ENCODE measurements at regions not wholly inside any gene's neighbourhood (a gene's known extent, or its start where the extent isn't known, plus 50 kb on each side); places are given as distances from the start of the nearest gene placed in this dataset.

- H3K9me3 Mint-ChIP-seq: no peaks in the 10 kb centered on the region
- H3K4me3 Mint-ChIP-seq: no peak overlapping the region
- H3K36me3 Mint-ChIP-seq: no peaks in the 10 kb centered on the region
- H3K27ac Mint-ChIP-seq: no peak overlapping the region
- no peak for DNase-seq
- no peaks in the 10 kb centered on the region for H3K27me3 Mint-ChIP-seq
- H3K4me1 Mint-ChIP-seq: no peaks in the 10 kb centered on the region
These were observed 643.9 kb downstream of the TBC1D4 start for GRCh38 chr13:74838096-74838495.

GRCh38 chr13:74836628-74837027 is 645.3 kb downstream of the TBC1D4 start:
- no peaks in the 10 kb centered on the region for H3K36me3 Mint-ChIP-seq
- no peaks in the 10 kb centered on the region for H3K9me3 Mint-ChIP-seq
- no peaks in the 10 kb centered on the region for H3K27me3 Mint-ChIP-seq
- no peak for DNase-seq
- H3K4me1 Mint-ChIP-seq: no peaks in the 10 kb centered on the region
- no peak overlapping the region for H3K27ac Mint-ChIP-seq
- H3K4me3 Mint-ChIP-seq: no peak overlapping the region

- no peak overlapping the region for H3K4me3 Mint-ChIP-seq
- no peaks in the 10 kb centered on the region for H3K36me3 Mint-ChIP-seq
These were observed 646.4 kb downstream of the TBC1D4 start for GRCh38 chr13:74835579-74835978.

GRCh38 chr13:74825938-74826246 is 656.1 kb downstream of the TBC1D4 start:
- Mint-ChIP-seq H3K36me3 (no peaks in the 10 kb centered on the region), H3K4me1 (no peaks in the 10 kb centered on the region), H3K27me3 (no peaks in the 10 kb centered on the region), H3K27ac (no peak overlapping the region), H3K9me3 (no peaks in the 10 kb centered on the region), H3K4me3 (no peak overlapping the region)
- no peak for DNase-seq

More at GRCh38 chr13:74835579-74835978, 646.4 kb downstream of the TBC1D4 start:
- H3K27me3 Mint-ChIP-seq: no peaks in the 10 kb centered on the region
- no peak for DNase-seq
- no peaks in the 10 kb centered on the region for H3K9me3 Mint-ChIP-seq
- H3K27ac Mint-ChIP-seq: no peak overlapping the region
- no peaks in the 10 kb centered on the region for H3K4me1 Mint-ChIP-seq

GRCh38 chr13:74825152-74825937 is 656.6 kb downstream of the TBC1D4 start:
- Mint-ChIP-seq H3K4me3 (no peak overlapping the region), H3K4me1 (no peaks in the 10 kb centered on the region), H3K27ac (no peak overlapping the region), H3K36me3 (no peaks in the 10 kb centered on the region), H3K9me3 (no peaks in the 10 kb centered on the region), H3K27me3 (no peaks in the 10 kb centered on the region)
- no peak for DNase-seq

- H3K4me1 Mint-ChIP-seq: no peaks in the 10 kb centered on the region
- no peak for DNase-seq
- no peaks in the 10 kb centered on the region for H3K9me3 Mint-ChIP-seq
- H3K27me3 Mint-ChIP-seq: no peaks in the 10 kb centered on the region
- no peak overlapping the region for H3K27ac Mint-ChIP-seq
- no peaks in the 10 kb centered on the region for H3K36me3 Mint-ChIP-seq
- no peak overlapping the region for H3K4me3 Mint-ChIP-seq
These were observed 661.2 kb downstream of the TBC1D4 start for GRCh38 chr13:74820809-74821208.

- Mint-ChIP-seq H3K9me3 (no peaks in the 10 kb centered on the region), H3K4me3 (no peak overlapping the region), H3K4me1 (no peaks in the 10 kb centered on the region), H3K27ac (no peak overlapping the region), H3K36me3 (no peaks in the 10 kb centered on the region), H3K27me3 (no peaks in the 10 kb centered on the region)
- DNase-seq: no peak
These were observed 662.4 kb downstream of the TBC1D4 start for GRCh38 chr13:74819549-74819948.

- Mint-ChIP-seq H3K27me3 (no peaks in the 10 kb centered on the region), H3K9me3 (peaks cover 1% of the 10 kb centered on the region), H3K27ac (no peak overlapping the region), H3K4me1 (no peaks in the 10 kb centered on the region), H3K4me3 (no peak overlapping the region), H3K36me3 (no peaks in the 10 kb centered on the region)
- no peak for DNase-seq
These were observed 665.2 kb downstream of the TBC1D4 start for GRCh38 chr13:74816737-74817136.

- no peak for DNase-seq
- H3K27ac Mint-ChIP-seq: no peak overlapping the region
- H3K4me3 Mint-ChIP-seq: no peak overlapping the region
- peaks cover 16% of the 10 kb centered on the region for H3K27me3 Mint-ChIP-seq
- H3K4me1 Mint-ChIP-seq: no peaks in the 10 kb centered on the region
- no peaks in the 10 kb centered on the region for H3K9me3 Mint-ChIP-seq
- no peaks in the 10 kb centered on the region for H3K36me3 Mint-ChIP-seq
These were observed 662.0 kb upstream of the KLF12 start for GRCh38 chr13:74796157-74796556.

GRCh38 chr13:74795526-74795925 is 661.3 kb upstream of the KLF12 start:
- Mint-ChIP-seq H3K27me3 (peaks cover 16% of the 10 kb centered on the region), H3K9me3 (no peaks in the 10 kb centered on the region), H3K4me1 (no peaks in the 10 kb centered on the region), H3K4me3 (no peak overlapping the region), H3K36me3 (no peaks in the 10 kb centered on the region), H3K27ac (no peak overlapping the region)
- DNase-seq: no peak

GRCh38 chr13:74794582-74794981 is 660.4 kb upstream of the KLF12 start:
- H3K36me3 Mint-ChIP-seq: no peaks in the 10 kb centered on the region
- no peak for DNase-seq
- no peaks in the 10 kb centered on the region for H3K9me3 Mint-ChIP-seq
- no peaks in the 10 kb centered on the region for H3K4me1 Mint-ChIP-seq
- no peak overlapping the region for H3K27ac Mint-ChIP-seq
- H3K4me3 Mint-ChIP-seq: no peak overlapping the region
- peaks cover 16% of the 10 kb centered on the region for H3K27me3 Mint-ChIP-seq

GRCh38 chr13:74794147-74794546 is 659.9 kb upstream of the KLF12 start:
- DNase-seq: no peak
- no peaks in the 10 kb centered on the region for H3K4me1 Mint-ChIP-seq
- no peak overlapping the region for H3K4me3 Mint-ChIP-seq
- no peak overlapping the region for H3K27ac Mint-ChIP-seq
- H3K9me3 Mint-ChIP-seq: no peaks in the 10 kb centered on the region
- peaks cover 16% of the 10 kb centered on the region for H3K27me3 Mint-ChIP-seq
- H3K36me3 Mint-ChIP-seq: no peaks in the 10 kb centered on the region

- DNase-seq: no peak
These were observed 650.8 kb upstream of the KLF12 start for GRCh38 chr13:74784959-74785358.

GRCh38 chr13:74778946-74779345 is 644.7 kb upstream of the KLF12 start:
- peaks cover 9% of the 10 kb centered on the region for H3K27me3 Mint-ChIP-seq
- no peak overlapping the region for H3K27ac Mint-ChIP-seq

More at GRCh38 chr13:74784959-74785358, 650.8 kb upstream of the KLF12 start:
- Mint-ChIP-seq H3K9me3 (no peaks in the 10 kb centered on the region), H3K36me3 (no peaks in the 10 kb centered on the region), H3K4me1 (no peaks in the 10 kb centered on the region), H3K27me3 (peaks cover 3% of the 10 kb centered on the region), H3K4me3 (no peak overlapping the region), H3K27ac (no peak overlapping the region)

GRCh38 chr13:74778087-74778486 is 643.9 kb upstream of the KLF12 start:
- Mint-ChIP-seq H3K9me3 (no peaks in the 10 kb centered on the region), H3K4me3 (no peak overlapping the region), H3K36me3 (no peaks in the 10 kb centered on the region), H3K4me1 (no peaks in the 10 kb centered on the region), H3K27me3 (peaks cover 9% of the 10 kb centered on the region), H3K27ac (no peak overlapping the region)
- DNase-seq: no peak

More at GRCh38 chr13:74778946-74779345, 644.7 kb upstream of the KLF12 start:
- no peak for DNase-seq
- no peaks in the 10 kb centered on the region for H3K9me3 Mint-ChIP-seq
- H3K36me3 Mint-ChIP-seq: no peaks in the 10 kb centered on the region
- H3K4me1 Mint-ChIP-seq: no peaks in the 10 kb centered on the region
- H3K4me3 Mint-ChIP-seq: no peak overlapping the region

GRCh38 chr13:74774264-74774663 is 640.1 kb upstream of the KLF12 start:
- no peaks in the 10 kb centered on the region for H3K36me3 Mint-ChIP-seq
- DNase-seq: no peak
- H3K9me3 Mint-ChIP-seq: no peaks in the 10 kb centered on the region
- no peaks in the 10 kb centered on the region for H3K4me1 Mint-ChIP-seq
- H3K27ac Mint-ChIP-seq: no peak overlapping the region
- H3K27me3 Mint-ChIP-seq: peaks cover 9% of the 10 kb centered on the region
- H3K4me3 Mint-ChIP-seq: no peak overlapping the region

All from activated naive CD8-positive, alpha-beta T cell treated with anti-CD3 and anti-CD28 coated beads for 36 hours (primary cell).